Tibial artery (tissue), 4 donors: ENCODE measurements at regions not wholly inside any gene's neighbourhood (a gene's known extent, or its start where the extent isn't known, plus 50 kb on each side); places are given as distances from the start of the nearest gene placed in this dataset.

Experiments used
- DNase-seq, 2 donors: peaks; one replicate each; pipeline ENCODE4 v3.0.0-alpha.2; 2019
- H3K27ac ChIP-seq, 2 donors: fragments of 200-600 bp; sonication (generic) in 1 of 2; 1 replicate in 1 of 2; 2 replicates in 1 of 2; pipeline ENCODE4 v1.5.1; 2018 to 2019; ENCODE audit warnings: mild to moderate bottlenecking in 1 of 2
- H3K27me3 ChIP-seq, 2 donors: fragments of 200-600 bp; sonication (generic) in 1 of 2; one replicate each; pipeline versions ENCODE4 v1.5.1 to v1.6.0; 2016 to 2019
- H3K36me3 ChIP-seq, 3 donors: fragments of 200-600 bp; sonication (generic) in 2 of 3; one replicate each; pipeline ENCODE4 v1.5.1; 2016 to 2019; ENCODE audit warnings: mild to moderate bottlenecking in 2 of 3
- H3K4me1 ChIP-seq, 4 donors: fragments of 200-600 bp; sonication (generic) in 2 of 4; 1 replicate in 3 of 4; 2 replicates in 1 of 4; pipeline ENCODE4 v1.5.1; 2016 to 2019
- H3K4me3 ChIP-seq, 2 donors: fragments of 200-600 bp; sonication (generic) in 1 of 2; 1 replicate in 1 of 2; 2 replicates in 1 of 2; pipeline ENCODE4 v1.5.1; 2018 to 2019; ENCODE audit warnings: mild to moderate bottlenecking in 2 of 2
- H3K9me3 ChIP-seq, 3 donors: fragments of 200-600 bp; sonication (generic) in 1 of 3; one replicate each; pipeline ENCODE4 v1.5.1; 2016 to 2019
- CTCF ChIP-seq, 2 experiments: fragments of 200-600 bp in 1 of 2; fragments of 450-650 bp in 1 of 2; IDR thresholded peaks; one replicate each; pipeline ENCODE4 v1.5.1; 2017 to 2019; ENCODE audit warnings: antibody characterized with exemption in 2 of 2, mild to moderate bottlenecking in 1 of 2, moderate library complexity in 1 of 2
- intact Hi-C: fragments of 100-400 bp; cut with DNase I; formaldehyde crosslinking; loops from one replicate; pipeline ENCODE4 v1.15.0; 2023; ENCODE audit warnings: low total_unique reads

- no peaks in the 10 kb centered on the region for H3K36me3 ChIP-seq
Measured at GRCh38 chr2:47239119-47239969, 63.0 kb upstream of the CALM2 start.

GRCh38 chr2:47238638-47239037 is 62.3 kb upstream of the CALM2 start:
- no peaks in the 10 kb centered on the region for H3K27me3 ChIP-seq
- no peak overlapping the region for H3K4me3 ChIP-seq
- intact Hi-C loops, result no loop called here
- no peaks in the 10 kb centered on the region for H3K36me3 ChIP-seq
- no peak for DNase-seq
- no peak for TF ChIP-seq CTCF (IDR thresholded peaks at IDR 0.05)
- no peak overlapping the region for H3K27ac ChIP-seq
- no peaks in the 10 kb centered on the region for H3K9me3 ChIP-seq
- peaks cover 0 to 17% (median 14%) of the 10 kb centered on the region in 4 donors for H3K4me1 ChIP-seq

More at GRCh38 chr2:47239119-47239969, 63.0 kb upstream of the CALM2 start:
- Histone ChIP-seq H3K4me1 (peaks cover 0 to 17% (median 14%) of the 10 kb centered on the region in 4 donors), H3K27ac (no peak overlapping the region), H3K4me3 (no peak overlapping the region), H3K9me3 (no peaks in the 10 kb centered on the region), H3K27me3 (no peaks in the 10 kb centered on the region)
- TF ChIP-seq CTCF (IDR thresholded peaks at IDR 0.05), result no peak
- no peak for DNase-seq
- intact Hi-C loops, result no loop called here

GRCh38 chr2:47237375-47238334 is 61.3 kb upstream of the CALM2 start:
- intact Hi-C loops, result no loop called here

GRCh38 chr2:47236503-47237215 is 60.3 kb upstream of the CALM2 start:
- intact Hi-C loops, result no loop called here
- DNase-seq, result no peak
- Histone ChIP-seq H3K9me3 (no peaks in the 10 kb centered on the region), H3K4me1 (peaks cover 0 to 17% (median 14%) of the 10 kb centered on the region in 4 donors), H3K27ac (no peak overlapping the region), H3K36me3 (no peaks in the 10 kb centered on the region), H3K27me3 (no peaks in the 10 kb centered on the region), H3K4me3 (no peak overlapping the region)
- TF ChIP-seq CTCF (IDR thresholded peaks at IDR 0.05), result no peak

More at GRCh38 chr2:47237375-47238334, 61.3 kb upstream of the CALM2 start:
- Histone ChIP-seq H3K4me1 (peaks cover 0 to 17% (median 14%) of the 10 kb centered on the region in 4 donors), H3K4me3 (no peak overlapping the region), H3K9me3 (no peaks in the 10 kb centered on the region), H3K36me3 (no peaks in the 10 kb centered on the region), H3K27ac (peak overlapping the region in 1 of 2 donors; percentile 13), H3K27me3 (no peaks in the 10 kb centered on the region)
- TF ChIP-seq CTCF (IDR thresholded peaks at IDR 0.05), result peak in 1 of 2 experiments; percentile 20
- DNase-seq, result peak; percentile 47 to 80

GRCh38 chr2:47235132-47235531 is 58.8 kb upstream of the CALM2 start:
- peaks cover 0 to 26% (median 16%) of the 10 kb centered on the region in 4 donors for H3K4me1 ChIP-seq
- no peak overlapping the region for H3K27ac ChIP-seq
- no peaks in the 10 kb centered on the region for H3K27me3 ChIP-seq
- H3K9me3 ChIP-seq, result no peaks in the 10 kb centered on the region
- TF ChIP-seq CTCF (IDR thresholded peaks at IDR 0.05), result no peak
- no peak overlapping the region for H3K4me3 ChIP-seq
- H3K36me3 ChIP-seq, result no peaks in the 10 kb centered on the region
- intact Hi-C loops, result no loop called here
- no peak for DNase-seq
